Loucy (cell line): ENCODE measurements at regions not wholly inside any gene's neighbourhood (a gene's known extent, or its start where the extent isn't known, plus 50 kb on each side); places are given as distances from the start of the nearest gene placed in this dataset.

Experiments used
- H2AFZ ChIP-seq: fragments of 200-600 bp; sonication (generic); 2 replicates; pipeline ENCODE4 v1.6.0; 2016; ENCODE audit warnings: antibody characterized with exemption, mild to moderate bottlenecking, low read length, moderate library complexity
- H3F3A ChIP-seq: fragments of 200-600 bp; 2 replicates; pipeline ENCODE4 v1.6.0; 2016; ENCODE audit warnings: antibody characterized with exemption, low read depth, mild to moderate bottlenecking
- H3K27me3 ChIP-seq: fragments of 200-600 bp; sonication (generic); 2 replicates; pipeline ENCODE4 v1.6.1; 2014; ENCODE audit warnings: low read length, mild to moderate bottlenecking; ENCODE audit not compliant: insufficient read depth, poor library complexity, severe bottlenecking
- H3K36me3 ChIP-seq: fragments of 200-600 bp; sonication (generic); 2 replicates; pipeline ENCODE4 v1.6.1; 2016; ENCODE audit warnings: low read length; ENCODE audit not compliant: insufficient read depth
- H3K4me1 ChIP-seq: fragments of 200-600 bp; sonication (generic); 2 replicates; pipeline ENCODE4 v1.5.1; 2014; ENCODE audit warnings: low read length, mild to moderate bottlenecking; ENCODE audit not compliant: insufficient read depth, poor library complexity, severe bottlenecking
- H3K4me2 ChIP-seq: fragments of 200-600 bp; sonication (generic); 2 replicates; pipeline ENCODE4 v1.6.0; 2014; ENCODE audit warnings: antibody characterized with exemption, low read length, low read depth, mild to moderate bottlenecking; ENCODE audit not compliant: poor library complexity, severe bottlenecking
- H3K4me3 ChIP-seq: fragments of 200-600 bp; sonication (generic); 2 replicates; pipeline ENCODE4 v1.5.1; 2014; ENCODE audit warnings: low read length, mild to moderate bottlenecking, mixed read lengths; ENCODE audit not compliant: poor library complexity, severe bottlenecking
- H3K79me2 ChIP-seq: fragments of 200-600 bp; sonication (generic); 2 replicates; pipeline ENCODE4 v1.6.1; 2014; ENCODE audit warnings: low read length; ENCODE audit not compliant: insufficient read depth
- H3K9ac ChIP-seq: fragments of 200-600 bp; sonication (generic); 2 replicates; pipeline ENCODE4 v1.6.0; 2014; ENCODE audit warnings: mild to moderate bottlenecking, low read depth, low read length, moderate library complexity; ENCODE audit not compliant: poor library complexity, severe bottlenecking
- H3K9me2 ChIP-seq: fragments of 200-600 bp; sonication (generic); replicated peaks from 2 replicates; pipeline ENCODE4 v1.6.1; 2016; ENCODE audit warnings: low read depth, low read length, mixed read lengths
- H3K9me3 ChIP-seq: fragments of 200-600 bp; sonication (generic); 2 replicates; pipeline ENCODE4 v1.6.1; 2014; ENCODE audit warnings: mild to moderate bottlenecking, antibody characterized with exemption, low read length, low read depth; ENCODE audit not compliant: insufficient read depth
- H4K20me1 ChIP-seq: fragments of 200-600 bp; sonication (generic); 2 replicates; pipeline ENCODE4 v1.6.0; 2014; ENCODE audit warnings: antibody characterized with exemption, low read length, mild to moderate bottlenecking; ENCODE audit not compliant: insufficient read depth, poor library complexity, severe bottlenecking
- CTCF ChIP-seq: fragments of 200-600 bp; sonication (generic); conservative IDR thresholded peaks from 2 replicates; pipeline ENCODE4 v1.5.1; 2014; ENCODE audit warnings: mild to moderate bottlenecking, antibody characterized with exemption, low read length
- EZH2phosphoT487 ChIP-seq: fragments of 200-600 bp; IDR thresholded peaks from 2 replicates; pipeline ENCODE4 v1.6.1; 2018; ENCODE audit warnings: antibody characterized with exemption, mild to moderate bottlenecking, moderate library complexity, borderline replicate concordance

- Histone ChIP-seq H3K4me2 (no peak overlapping the region), H4K20me1 (no peaks in the 10 kb centered on the region), H3K9me2 (no peaks in the 10 kb centered on the region), H3K79me2 (no peaks in the 10 kb centered on the region), H2AFZ (no peak overlapping the region), H3K9me3 (no peaks in the 10 kb centered on the region), H3K36me3 (no peaks in the 10 kb centered on the region), H3K27me3 (no peaks in the 10 kb centered on the region), H3K4me1 (peaks cover 33% of the 10 kb centered on the region), H3K9ac (no peak overlapping the region), H3F3A (no peaks in the 10 kb centered on the region), H3K4me3 (no peak overlapping the region)
- TF ChIP-seq CTCF, result no peak
- no peak for TF ChIP-seq EZH2phosphoT487
Observed at GRCh38 chr6:14361297-14361696, 243.7 kb downstream of the CD83 start.

GRCh38 chr6:14361956-14362587, 244.5 kb downstream of the CD83 start:
- Histone ChIP-seq H3K4me2 (no peak overlapping the region), H3K36me3 (no peaks in the 10 kb centered on the region), H3K79me2 (no peaks in the 10 kb centered on the region), H2AFZ (peak overlapping the region; percentile 31), H3K4me3 (no peak overlapping the region), H3K27me3 (no peaks in the 10 kb centered on the region), H3F3A (no peaks in the 10 kb centered on the region), H4K20me1 (no peaks in the 10 kb centered on the region), H3K4me1 (peaks cover 34% of the 10 kb centered on the region), H3K9ac (no peak overlapping the region), H3K9me2 (no peaks in the 10 kb centered on the region), H3K9me3 (no peaks in the 10 kb centered on the region)
- TF ChIP-seq EZH2phosphoT487 (no peak), CTCF (no peak)

GRCh38 chr6:14364370-14364769, 246.8 kb downstream of the CD83 start:
- no peak overlapping the region for H3K4me3 ChIP-seq
- H3K4me2 ChIP-seq, result no peak overlapping the region
- H3F3A ChIP-seq, result no peaks in the 10 kb centered on the region
- no peak overlapping the region for H2AFZ ChIP-seq
- no peak overlapping the region for H3K9ac ChIP-seq
- no peaks in the 10 kb centered on the region for H3K79me2 ChIP-seq
- no peaks in the 10 kb centered on the region for H3K36me3 ChIP-seq
- TF ChIP-seq EZH2phosphoT487 (no peak), CTCF (no peak)
- H3K27me3 ChIP-seq, result no peaks in the 10 kb centered on the region
- no peaks in the 10 kb centered on the region for H4K20me1 ChIP-seq
- no peaks in the 10 kb centered on the region for H3K9me3 ChIP-seq
- peaks cover 38% of the 10 kb centered on the region for H3K4me1 ChIP-seq
- H3K9me2 ChIP-seq, result no peaks in the 10 kb centered on the region
